DOHH2 (cell line): ENCODE measurements at regions not wholly inside any gene's neighbourhood (a gene's known extent, or its start where the extent isn't known, plus 50 kb on each side); places are given as distances from the start of the nearest gene placed in this dataset.

Source experiments
- H3F3A ChIP-seq: fragments of 200-600 bp; sonication (generic), shearing (Covaris generic); 2 replicates; pipeline ENCODE4 v1.6.0; 2016; ENCODE audit warnings: antibody characterized with exemption, mild to moderate bottlenecking; ENCODE audit not compliant: control insufficient read depth, insufficient read depth
- H3K27ac ChIP-seq: fragments of 200-600 bp; sonication (generic); 2 replicates; pipeline ENCODE4 v1.5.1; 2014; ENCODE audit warnings: low read depth, mild to moderate bottlenecking, low read length, moderate library complexity
- H3K27me3 ChIP-seq: fragments of 200-600 bp; sonication (generic); 2 replicates; pipeline ENCODE4 v1.6.1; 2014; ENCODE audit warnings: mild to moderate bottlenecking, low read length, mixed read lengths; ENCODE audit not compliant: control insufficient read depth
- H3K36me3 ChIP-seq: fragments of 200-600 bp; sonication (generic); 2 replicates; pipeline ENCODE4 v1.6.1; 2014; ENCODE audit warnings: mild to moderate bottlenecking, low read length, moderate library complexity, mixed read lengths; ENCODE audit not compliant: control insufficient read depth
- H3K4me1 ChIP-seq: fragments of 200-600 bp; sonication (generic); 2 replicates; pipeline ENCODE4 v1.6.1; 2014; ENCODE audit warnings: mild to moderate bottlenecking, low read length, mixed read lengths; ENCODE audit not compliant: control insufficient read depth
- H3K4me2 ChIP-seq: fragments of 200-600 bp; sonication (generic); 2 replicates; pipeline ENCODE4 v1.6.0; 2014; ENCODE audit warnings: mild to moderate bottlenecking, low read length, moderate library complexity
- H3K4me3 ChIP-seq: fragments of 200-600 bp; sonication (generic); 2 replicates; pipeline ENCODE4 v1.5.1; 2014; ENCODE audit warnings: mild to moderate bottlenecking, low read length, mixed read lengths
- H3K79me2 ChIP-seq: fragments of 200-600 bp; sonication (generic); 2 replicates; pipeline ENCODE4 v1.6.1; 2014; ENCODE audit warnings: mild to moderate bottlenecking, low read length, mixed read lengths; ENCODE audit not compliant: control insufficient read depth
- H3K9me2 ChIP-seq: fragments of 200-600 bp; sonication (generic); replicated peaks from 2 replicates; pipeline ENCODE4 v1.6.1; 2014; ENCODE audit warnings: mild to moderate bottlenecking, low read length, mixed read lengths; ENCODE audit not compliant: control insufficient read depth
- H3K9me3 ChIP-seq: fragments of 200-600 bp; sonication (generic); 2 replicates; pipeline ENCODE4 v1.6.1; 2014; ENCODE audit warnings: antibody characterized with exemption, low read length, mixed read lengths; ENCODE audit not compliant: control insufficient read depth, insufficient read depth
- H4K20me1 ChIP-seq: fragments of 200-600 bp; sonication (generic); 2 replicates; pipeline ENCODE4 v1.6.0; 2014; ENCODE audit warnings: low read depth, mild to moderate bottlenecking, antibody characterized with exemption, low read length, moderate library complexity; ENCODE audit not compliant: control insufficient read depth, insufficient read depth
- CTCF ChIP-seq: fragments of 200-600 bp; sonication (generic); IDR thresholded peaks from one replicate; pipeline ENCODE4 v1.5.1; 2014; ENCODE audit warnings: antibody characterized with exemption, mild to moderate bottlenecking, low read depth, low read length; ENCODE audit not compliant: poor library complexity, severe bottlenecking
- EZH2phosphoT487 ChIP-seq: fragments of 200-600 bp; sonication (generic); IDR thresholded peaks from 2 replicates; pipeline ENCODE4 v1.6.1; 2017; ENCODE audit warnings: borderline replicate concordance, mild to moderate bottlenecking, antibody characterized with exemption, low read length, moderate library complexity, mixed read lengths

GRCh38 chr7:40978047-40978446, 724.8 kb downstream of the INHBA start:
- TF ChIP-seq CTCF: no peak
- TF ChIP-seq EZH2phosphoT487: no peak
- Histone ChIP-seq H3K36me3 (no peaks in the 10 kb centered on the region), H3K4me2 (no peak overlapping the region), H3K27ac (no peak overlapping the region), H3K4me3 (no peak overlapping the region), H3F3A (no peaks in the 10 kb centered on the region), H3K79me2 (no peaks in the 10 kb centered on the region), H3K4me1 (peaks cover 16% of the 10 kb centered on the region), H4K20me1 (no peaks in the 10 kb centered on the region), H3K27me3 (no peaks in the 10 kb centered on the region), H3K9me3 (peaks cover 5% of the 10 kb centered on the region; the same call in 1 of the 2 replicates), H3K9me2 (no peaks in the 10 kb centered on the region)

- Histone ChIP-seq H3K27me3 (no peaks in the 10 kb centered on the region), H3K4me3 (0 out of 2 replicates have a peak overlapping the region, but pooled peaks have one; percentile 3), H3F3A (no peaks in the 10 kb centered on the region), H3K36me3 (no peaks in the 10 kb centered on the region), H3K27ac (no peak overlapping the region), H3K79me2 (no peaks in the 10 kb centered on the region), H3K9me3 (peaks cover 5% of the 10 kb centered on the region; the same call in 1 of the 2 replicates), H3K4me2 (peak overlapping the region; percentile 26), H4K20me1 (no peaks in the 10 kb centered on the region), H3K9me2 (no peaks in the 10 kb centered on the region), H3K4me1 (peaks cover 16% of the 10 kb centered on the region)
- TF ChIP-seq CTCF (no peak), EZH2phosphoT487 (no peak)
These were observed 725.4 kb downstream of the INHBA start for GRCh38 chr7:40977533-40977932.

- Histone ChIP-seq H3K27me3 (no peaks in the 10 kb centered on the region), H3K4me3 (no peak overlapping the region), H3K27ac (no peak overlapping the region), H3K79me2 (no peaks in the 10 kb centered on the region), H3K9me2 (no peaks in the 10 kb centered on the region), H3K4me2 (no peak overlapping the region), H3K9me3 (peaks cover 5% of the 10 kb centered on the region; the same call in 1 of the 2 replicates), H4K20me1 (no peaks in the 10 kb centered on the region), H3K4me1 (peaks cover 18% of the 10 kb centered on the region), H3K36me3 (no peaks in the 10 kb centered on the region), H3F3A (no peaks in the 10 kb centered on the region)
- TF ChIP-seq EZH2phosphoT487 (no peak), CTCF (no peak)
These were observed 730.5 kb downstream of the INHBA start for GRCh38 chr7:40972426-40972825.

- peaks cover 10% of the 10 kb centered on the region; the same call in 1 of the 2 replicates for H3K36me3 ChIP-seq
- H4K20me1 ChIP-seq: no peaks in the 10 kb centered on the region
- peaks cover 7% of the 10 kb centered on the region; the same call in 1 of the 2 replicates for H3F3A ChIP-seq
- peaks cover 14% of the 10 kb centered on the region; the same call in 1 of the 2 replicates for H3K9me3 ChIP-seq
- TF ChIP-seq CTCF: no peak
- TF ChIP-seq EZH2phosphoT487: no peak
- H3K27me3 ChIP-seq: no peaks in the 10 kb centered on the region
- H3K4me2 ChIP-seq: no peak overlapping the region
- H3K27ac ChIP-seq: no peak overlapping the region
- H3K9me2 ChIP-seq: no peaks in the 10 kb centered on the region
- peaks cover 36% of the 10 kb centered on the region for H3K4me1 ChIP-seq
- H3K79me2 ChIP-seq: no peaks in the 10 kb centered on the region
- H3K4me3 ChIP-seq: no peak overlapping the region
These were observed 733.2 kb downstream of the INHBA start for GRCh38 chr7:40969641-40970040.
